Keratinocyte (primary cell): ENCODE measurements at regions not wholly inside any gene's neighbourhood (a gene's known extent, or its start where the extent isn't known, plus 50 kb on each side); places are given as distances from the start of the nearest gene placed in this dataset.

Experiments
- DNase-seq: peaks from one replicate; pipeline ENCODE4 v3.0.0-alpha.2; 2011; ENCODE audit warnings: low read depth, missing footprints, low spot score
- FAIRE-seq: peaks from 2 replicates; lab custom pipeline; 2011; peaks lifted over from hg19 to GRCh38; lab: Jason Lieb, UNC
- H2AFZ ChIP-seq: 2 replicates; pipeline ENCODE4 v1.6.0; 2012; ENCODE audit warnings: low read length, control low read depth, inconsistent platforms; ENCODE audit not compliant: control insufficient read depth
- H3K27ac ChIP-seq: 2 replicates; pipeline ENCODE4 v1.5.1; 2011; ENCODE audit warnings: low read length; ENCODE audit not compliant: control insufficient read depth, insufficient read depth
- H3K27me3 ChIP-seq: 3 replicates; pipeline ENCODE4 v1.6.0; 2011; ENCODE audit warnings: low read length; ENCODE audit not compliant: control insufficient read depth, insufficient read depth; ENCODE audit errors: extremely low read depth
- H3K36me3 ChIP-seq, 2 experiments: 2 replicates in 1 of 2; 3 replicates in 1 of 2; pipeline ENCODE4 v1.5.1; 2011; ENCODE audit warnings: low read length in 2 of 2, mild to moderate bottlenecking in 1 of 2; ENCODE audit not compliant: control insufficient read depth in 2 of 2, insufficient read depth in 2 of 2; ENCODE audit errors: extremely low read depth in 1 of 2
- H3K4me1 ChIP-seq: 3 replicates; pipeline ENCODE4 v1.5.1; 2011; ENCODE audit warnings: low read length; ENCODE audit not compliant: control insufficient read depth, insufficient read depth; ENCODE audit errors: extremely low read depth
- H3K4me2 ChIP-seq: 3 replicates; pipeline ENCODE4 v1.6.0; 2011; ENCODE audit warnings: low read depth, low read length; ENCODE audit not compliant: control insufficient read depth, insufficient read depth; ENCODE audit errors: extremely low read depth
- H3K4me3 ChIP-seq, 3 experiments: fragments of 200-600 bp in 1 of 3; sonication (generic) in 1 of 3; 2 replicates in 2 of 3; 3 replicates in 1 of 3; pipeline ENCODE4 v1.5.1; 2011 to 2016; ENCODE audit warnings: low read length in 3 of 3, mild to moderate bottlenecking in 3 of 3, control low read depth in 2 of 3, inconsistent platforms in 1 of 3, low read depth in 1 of 3, mixed read lengths in 1 of 3, mixed run types in 1 of 3, moderate library complexity in 1 of 3; ENCODE audit not compliant: control insufficient read depth in 2 of 3, insufficient read depth in 2 of 3; ENCODE audit errors: extremely low read depth in 1 of 3
- H3K79me2 ChIP-seq: 2 replicates; pipeline ENCODE4 v1.6.0; 2012; ENCODE audit warnings: low read length; ENCODE audit not compliant: control insufficient read depth, insufficient read depth
- H3K9ac ChIP-seq: 3 replicates; pipeline ENCODE4 v1.6.0; 2011; ENCODE audit warnings: low read length; ENCODE audit not compliant: control insufficient read depth, insufficient read depth; ENCODE audit errors: extremely low read depth
- H3K9me1 ChIP-seq: 3 replicates; pipeline ENCODE4 v1.6.0; 2011; ENCODE audit warnings: low read length; ENCODE audit not compliant: control insufficient read depth, insufficient read depth; ENCODE audit errors: extremely low read depth
- H3K9me3 ChIP-seq: 2 replicates; pipeline ENCODE4 v1.5.1; 2012; ENCODE audit warnings: low read depth, low read length; ENCODE audit not compliant: control insufficient read depth
- H4K20me1 ChIP-seq: 3 replicates; pipeline ENCODE4 v1.6.0; 2011; ENCODE audit warnings: low read length; ENCODE audit not compliant: control insufficient read depth, insufficient read depth; ENCODE audit errors: extremely low read depth
- EZH2 ChIP-seq: IDR thresholded peaks from one replicate; pipeline ENCODE4 v1.6.1; 2012; ENCODE audit warnings: inconsistent platforms, mild to moderate bottlenecking, low read length, moderate library complexity
- dilution Hi-C: fragments of 300-500 bp; cut with MboI; formaldehyde crosslinking; loops from one replicate; pipeline ENCODE4 v1.7.0; 2020; ENCODE audit warnings: low sequenced_read_pairs; ENCODE audit not compliant: extremely low pct_ligation_motif_present
- TF ChIP-seq, protein P1 (sequence below), 3 experiments: IDR thresholded peaks in 1 of 3; conservative IDR thresholded peaks in 1 of 3; optimal IDR thresholded peaks in 1 of 3; 2 replicates in 2 of 3; 3 replicates in 1 of 3; pipeline versions ENCODE3 to v1.5.1; 2011; ENCODE audit warnings: low read length in 3 of 3, mild to moderate bottlenecking in 3 of 3, moderate library complexity in 2 of 3, control low read depth in 1 of 3, inconsistent platforms in 1 of 3; ENCODE audit not compliant: insufficient read depth in 2 of 3; ENCODE audit errors: extremely low read depth in 1 of 3

DNA sequence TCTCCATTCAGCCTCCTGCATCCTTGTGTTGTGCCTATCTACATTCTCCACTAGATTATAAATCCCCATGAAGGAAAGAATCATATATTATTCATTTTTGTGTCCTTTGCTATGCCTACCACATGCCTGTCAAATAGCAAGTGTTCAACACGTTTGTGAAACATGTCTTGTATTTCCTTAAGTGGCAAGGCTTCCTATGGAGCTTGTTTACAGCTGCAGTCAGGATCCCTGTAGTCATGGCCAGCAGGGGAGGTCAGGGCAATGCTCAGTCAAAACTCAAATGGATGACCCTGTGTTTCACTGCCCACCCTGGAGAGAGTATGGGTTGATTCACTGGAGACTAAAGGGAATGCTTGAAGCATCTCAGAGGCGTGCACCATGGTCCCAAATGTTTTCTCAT lies 191.7 kb upstream of the ATP11B start:
- dilution Hi-C loops: no loop called here
- Histone ChIP-seq H3K27ac (no peak overlapping the region), H3K36me3 (no peaks in the 10 kb centered on the region), H4K20me1 (no peaks in the 10 kb centered on the region), H3K4me1 (peaks cover 21% of the 10 kb centered on the region), H2AFZ (no peak overlapping the region), H3K9me3 (no peaks in the 10 kb centered on the region), H3K4me3 (no peak overlapping the region), H3K4me2 (no peak overlapping the region), H3K27me3 (no peaks in the 10 kb centered on the region), H3K9me1 (no peaks in the 10 kb centered on the region), H3K9ac (no peak overlapping the region), H3K79me2 (no peaks in the 10 kb centered on the region)
- DNase-seq (no peak), FAIRE-seq (no peak)
- TF ChIP-seq, protein P1, sequence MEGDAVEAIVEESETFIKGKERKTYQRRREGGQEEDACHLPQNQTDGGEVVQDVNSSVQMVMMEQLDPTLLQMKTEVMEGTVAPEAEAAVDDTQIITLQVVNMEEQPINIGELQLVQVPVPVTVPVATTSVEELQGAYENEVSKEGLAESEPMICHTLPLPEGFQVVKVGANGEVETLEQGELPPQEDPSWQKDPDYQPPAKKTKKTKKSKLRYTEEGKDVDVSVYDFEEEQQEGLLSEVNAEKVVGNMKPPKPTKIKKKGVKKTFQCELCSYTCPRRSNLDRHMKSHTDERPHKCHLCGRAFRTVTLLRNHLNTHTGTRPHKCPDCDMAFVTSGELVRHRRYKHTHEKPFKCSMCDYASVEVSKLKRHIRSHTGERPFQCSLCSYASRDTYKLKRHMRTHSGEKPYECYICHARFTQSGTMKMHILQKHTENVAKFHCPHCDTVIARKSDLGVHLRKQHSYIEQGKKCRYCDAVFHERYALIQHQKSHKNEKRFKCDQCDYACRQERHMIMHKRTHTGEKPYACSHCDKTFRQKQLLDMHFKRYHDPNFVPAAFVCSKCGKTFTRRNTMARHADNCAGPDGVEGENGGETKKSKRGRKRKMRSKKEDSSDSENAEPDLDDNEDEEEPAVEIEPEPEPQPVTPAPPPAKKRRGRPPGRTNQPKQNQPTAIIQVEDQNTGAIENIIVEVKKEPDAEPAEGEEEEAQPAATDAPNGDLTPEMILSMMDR (optimal IDR thresholded peaks at IDR 0.05 in 1 of 3, IDR thresholded peaks at IDR 0.05 in 1 of 3, conservative IDR thresholded peaks at IDR 0.05 in 1 of 3; ENCODE audit: extremely low read depth in 1 of 3, insufficient read depth in 2 of 3, low read length in 3 of 3): no peak
- no peak for TF ChIP-seq EZH2

DNA sequence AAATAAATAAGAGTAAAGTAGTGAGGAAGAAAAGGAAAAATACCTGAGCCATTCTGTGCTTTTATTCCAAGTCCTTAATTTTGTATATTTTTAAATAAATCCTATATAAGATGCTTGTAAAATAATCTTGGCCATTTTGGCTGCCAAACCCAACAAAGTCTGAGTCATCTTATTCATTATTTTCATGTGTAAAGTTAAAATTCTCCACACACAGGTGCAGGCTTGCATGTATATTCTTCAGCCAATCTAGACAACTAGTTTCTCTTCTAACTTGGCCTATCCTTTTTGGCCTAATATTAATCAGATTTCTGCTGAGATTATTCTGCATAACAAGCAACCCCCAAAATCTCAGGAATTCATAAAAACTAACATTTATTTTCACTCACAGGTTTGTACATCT lies 189.8 kb upstream of the ATP11B start:
- no peaks in the 10 kb centered on the region for H3K27me3 ChIP-seq
- no peaks in the 10 kb centered on the region for H3K9me1 ChIP-seq
- peak overlapping the region; percentile 66 for H3K4me2 ChIP-seq
- FAIRE-seq (no peak), DNase-seq (no peak)
- no peak for TF ChIP-seq EZH2
- TF ChIP-seq, protein P1 (optimal IDR thresholded peaks at IDR 0.05 in 1 of 3, IDR thresholded peaks at IDR 0.05 in 1 of 3, conservative IDR thresholded peaks at IDR 0.05 in 1 of 3; ENCODE audit: extremely low read depth in 1 of 3, insufficient read depth in 2 of 3, low read length in 3 of 3): no peak
- H2AFZ ChIP-seq: peak overlapping the region; percentile 51
- H3K4me1 ChIP-seq: peaks cover 13% of the 10 kb centered on the region
- no peaks in the 10 kb centered on the region for H4K20me1 ChIP-seq
- no peak overlapping the region for H3K4me3 ChIP-seq
- H3K9ac ChIP-seq: no peak overlapping the region
- no peaks in the 10 kb centered on the region for H3K36me3 ChIP-seq
- H3K9me3 ChIP-seq: no peaks in the 10 kb centered on the region
- no peaks in the 10 kb centered on the region for H3K79me2 ChIP-seq
- dilution Hi-C loops: no loop called here
- peak overlapping the region; percentile 23 for H3K27ac ChIP-seq
